ENCODE measurements at regions not wholly inside any gene's neighbourhood (a gene's known extent, or its start where the extent isn't known, plus 50 kb on each side); places are given as distances from the start of the nearest gene placed in this dataset.

- no peak overlapping the region for H3K4me3 ChIP-seq (ENCODE audit: low read length)
- TF ChIP-seq CTCF (IDR thresholded peaks at IDR 0.05; ENCODE audit: insufficient read depth, low read depth, low read length, missing control alignments): no peak
- no peak for DNase-seq (ENCODE audit: low read depth)
Observed at GRCh38 chr5:175591293-175591692, 66.6 kb upstream of the HRH2 start.

GRCh38 chr5:175593794-175594193 lies 64.1 kb upstream of the HRH2 start:
- no peak for DNase-seq (ENCODE audit: low read depth)
- H3K4me3 ChIP-seq (ENCODE audit: low read length): no peak overlapping the region
- TF ChIP-seq CTCF (IDR thresholded peaks at IDR 0.05; ENCODE audit: insufficient read depth, low read depth, low read length, missing control alignments): no peak

GRCh38 chr5:175595905-175596304 lies 62.0 kb upstream of the HRH2 start:
- no peak overlapping the region for H3K4me3 ChIP-seq (ENCODE audit: low read length)
- no peak for DNase-seq (ENCODE audit: low read depth)
- TF ChIP-seq CTCF (IDR thresholded peaks at IDR 0.05; ENCODE audit: insufficient read depth, low read depth, low read length, missing control alignments): no peak

- TF ChIP-seq CTCF (IDR thresholded peaks at IDR 0.05; ENCODE audit: insufficient read depth, low read depth, low read length, missing control alignments): no peak
- DNase-seq (ENCODE audit: low read depth): no peak
- no peak overlapping the region for H3K4me3 ChIP-seq (ENCODE audit: low read length)
Observed at GRCh38 chr5:175596761-175597189, 61.1 kb upstream of the HRH2 start.

GRCh38 chr5:175597718-175598117 lies 60.2 kb upstream of the HRH2 start:
- H3K4me3 ChIP-seq (ENCODE audit: low read length): no peak overlapping the region
- DNase-seq (ENCODE audit: low read depth): no peak
- TF ChIP-seq CTCF (IDR thresholded peaks at IDR 0.05; ENCODE audit: insufficient read depth, low read depth, low read length, missing control alignments): no peak

GRCh38 chr5:175598774-175599173 lies 59.1 kb upstream of the HRH2 start:
- no peak for TF ChIP-seq CTCF (IDR thresholded peaks at IDR 0.05; ENCODE audit: insufficient read depth, low read depth, low read length, missing control alignments)
- H3K4me3 ChIP-seq (ENCODE audit: low read length): no peak overlapping the region
- DNase-seq (ENCODE audit: low read depth): no peak

- no peak for DNase-seq (ENCODE audit: low read depth)
- TF ChIP-seq CTCF (IDR thresholded peaks at IDR 0.05; ENCODE audit: insufficient read depth, low read depth, low read length, missing control alignments): no peak
- no peak overlapping the region for H3K4me3 ChIP-seq (ENCODE audit: low read length)
Observed at GRCh38 chr5:175599210-175599609, 58.7 kb upstream of the HRH2 start.

Data from epithelial cell of esophagus (primary cell).